Heart left ventricle (tissue), 13 donors: ENCODE measurements at regions not wholly inside any gene's neighbourhood (a gene's known extent, or its start where the extent isn't known, plus 50 kb on each side); places are given as distances from the start of the nearest gene placed in this dataset.

Source experiments
- CTCF ChIP-seq, 12 donors: fragments of 200-600 bp; sonication (generic) in 4 of 12; IDR thresholded peaks; one replicate each; pipeline versions ENCODE4 v1.5.0 to v1.8.0; 2018 to 2022; ENCODE audit warnings: antibody characterized with exemption in 12 of 12, mild to moderate bottlenecking in 5 of 12
- POLR2A ChIP-seq, 2 donors: fragments of 450-650 bp; IDR thresholded peaks; one replicate each; pipeline ENCODE4 v1.6.1; 2017; ENCODE audit warnings: antibody characterized with exemption in 2 of 2, mild to moderate bottlenecking in 2 of 2, moderate library complexity in 2 of 2
- donor health status: ischemic (EF 13 %, LVEDD 7.1; RV severe dilation, severe dysfunction).
- donor health status: DM: no; HTN: yes; CAD: no.
- donor health status: DM: no; HTN: no; CAD: no.
- donor health status: ischemic (EF 25% LVEDD 6.9; RV normal size, moderate dysfunction).
- donor health status: ischemic (EF 25% LVEDD 5.7; RV mildly dilated, moderate dysfunction).
- donor health status: ischemic (EF 35%, LVEDD 5.7; RV mildly dilated, moderate dysfunction).
- donor health status: nonischemic (EF 11% LVEDD 7.7; RV severe dilation, severe dysfunction).
- donor health status: DM: yes; HTN: yes; CAD: no.
- donor health status: PGD.
- donor health status: ischemic (EF 29% LVEDD 5.4; RV normal size, mild dysfunction).
- donor health status: nonischemic (EF 23%, LVEDD 6.1; RV moderate dilation, normal function).

- no peak for TF ChIP-seq CTCF (IDR thresholded peaks at IDR 0.05)
- no peak for TF ChIP-seq POLR2A (IDR thresholded peaks at IDR 0.05)
Measured at GRCh38 chr4:17092736-17093437, 194.4 kb upstream of the LDB2 start.
